ENCODE measurements at regions not wholly inside any gene's neighbourhood (a gene's known extent, or its start where the extent isn't known, plus 50 kb on each side); places are given as distances from the start of the nearest gene placed in this dataset.

GRCh38 chr16:49964316-49964715 lies 60.7 kb upstream of the CNEP1R1 start:
- Histone ChIP-seq H3K4me3 (ENCODE audit: low read depth, low read length) (no peak overlapping the region), H3K27me3 (ENCODE audit: control insufficient read depth, insufficient read depth, low read length) (peaks cover 1% of the 10 kb centered on the region), H3K36me3 (ENCODE audit: control insufficient read depth, insufficient read depth, low read length) (no peaks in the 10 kb centered on the region)
- TF ChIP-seq CTCF (IDR thresholded peaks at IDR 0.05; ENCODE audit: insufficient read depth, low read length, poor library complexity, severe bottlenecking): no peak
- no peak for DNase-seq (ENCODE audit: low read depth)

GRCh38 chr16:49964973-49965372 lies 60.1 kb upstream of the CNEP1R1 start:
- Histone ChIP-seq H3K36me3 (ENCODE audit: control insufficient read depth, insufficient read depth, low read length) (no peaks in the 10 kb centered on the region), H3K4me3 (ENCODE audit: low read depth, low read length) (no peak overlapping the region), H3K27me3 (ENCODE audit: control insufficient read depth, insufficient read depth, low read length) (peaks cover 5% of the 10 kb centered on the region)
- no peak for TF ChIP-seq CTCF (IDR thresholded peaks at IDR 0.05; ENCODE audit: insufficient read depth, low read length, poor library complexity, severe bottlenecking)
- no peak for DNase-seq (ENCODE audit: low read depth)

- DNase-seq (ENCODE audit: low read depth): no peak
- no peak for TF ChIP-seq CTCF (IDR thresholded peaks at IDR 0.05; ENCODE audit: insufficient read depth, low read length, poor library complexity, severe bottlenecking)
- no peak overlapping the region for H3K4me3 ChIP-seq (ENCODE audit: low read depth, low read length)
- peaks cover 5% of the 10 kb centered on the region for H3K27me3 ChIP-seq (ENCODE audit: control insufficient read depth, insufficient read depth, low read length)
- no peaks in the 10 kb centered on the region for H3K36me3 ChIP-seq (ENCODE audit: control insufficient read depth, insufficient read depth, low read length)
Observed at GRCh38 chr16:49967012-49967559, 57.9 kb upstream of the CNEP1R1 start.

GRCh38 chr16:49969091-49970030 lies 55.7 kb upstream of the CNEP1R1 start:
- Histone ChIP-seq H3K36me3 (ENCODE audit: control insufficient read depth, insufficient read depth, low read length) (no peaks in the 10 kb centered on the region), H3K4me3 (ENCODE audit: low read depth, low read length) (no peak overlapping the region), H3K27me3 (ENCODE audit: control insufficient read depth, insufficient read depth, low read length) (peaks cover 7% of the 10 kb centered on the region)
- no peak for TF ChIP-seq CTCF (IDR thresholded peaks at IDR 0.05; ENCODE audit: insufficient read depth, low read length, poor library complexity, severe bottlenecking)
- no peak for DNase-seq (ENCODE audit: low read depth)

- peaks cover 7% of the 10 kb centered on the region for H3K27me3 ChIP-seq (ENCODE audit: control insufficient read depth, insufficient read depth, low read length)
- H3K36me3 ChIP-seq (ENCODE audit: control insufficient read depth, insufficient read depth, low read length): no peaks in the 10 kb centered on the region
- no peak for TF ChIP-seq CTCF (IDR thresholded peaks at IDR 0.05; ENCODE audit: insufficient read depth, low read length, poor library complexity, severe bottlenecking)
- DNase-seq (ENCODE audit: low read depth): no peak
- no peak overlapping the region for H3K4me3 ChIP-seq (ENCODE audit: low read depth, low read length)
Observed at GRCh38 chr16:49970797-49971431, 54.1 kb upstream of the CNEP1R1 start.

Data from kidney epithelial cell (primary cell).